GM13976 (cell line): ENCODE measurements at regions not wholly inside any gene's neighbourhood (a gene's known extent, or its start where the extent isn't known, plus 50 kb on each side); places are given as distances from the start of the nearest gene placed in this dataset.

Experiments used
- DNase-seq: peaks from one replicate; pipeline ENCODE4 v3.0.0; 2012; ENCODE audit warnings: low spot score
- CTCF ChIP-seq: IDR thresholded peaks from 2 replicates; pipeline ENCODE4 v1.5.1; 2012; ENCODE audit warnings: borderline replicate concordance, mild to moderate bottlenecking; ENCODE audit not compliant: insufficient read depth; ENCODE audit errors: extremely low read depth, missing control alignments, control extremely low read depth
- in situ Hi-C: fragments of 300-500 bp; cut with MboI; formaldehyde crosslinking; loops from one replicate; pipeline ENCODE4 v1.12.0; 2022; ENCODE audit warnings: low sequenced_read_pairs, mixed read lengths, inconsistent platforms; ENCODE audit not compliant: unreplicated experiment

- in situ Hi-C loops: loop anchor here (25.0 kb wide), 1 partner anchor 1099 kb away; no protein-coding TSS in a partner anchor
These were observed 69.5 kb upstream of the C1GALT1 start for GRCh38 chr7:7112868-7113267.

GRCh38 chr7:7114575-7115291, 67.6 kb upstream of the C1GALT1 start:
- in situ Hi-C loops: loop anchor here (25.0 kb wide), 1 partner anchor 1098 kb away; no protein-coding TSS in a partner anchor
- no peak for DNase-seq
- TF ChIP-seq CTCF: no peak

More at GRCh38 chr7:7112868-7113267, 69.5 kb upstream of the C1GALT1 start:
- DNase-seq: no peak
- TF ChIP-seq CTCF: no peak

GRCh38 chr7:7117935-7118586, 64.3 kb upstream of the C1GALT1 start:
- in situ Hi-C loops: loop anchor here (25.0 kb wide), 1 partner anchor 1094 kb away; no protein-coding TSS in a partner anchor
- no peak for DNase-seq
- no peak for TF ChIP-seq CTCF

- no peak for DNase-seq
- no peak for TF ChIP-seq CTCF
- in situ Hi-C loops: loop anchor here (25.0 kb wide), 1 partner anchor 1093 kb away; no protein-coding TSS in a partner anchor
These were observed 63.5 kb upstream of the C1GALT1 start for GRCh38 chr7:7118822-7119221.

GRCh38 chr7:7119729-7120128, 62.6 kb upstream of the C1GALT1 start:
- DNase-seq: no peak
- in situ Hi-C loops: loop anchor here (25.0 kb wide), 1 partner anchor 1093 kb away; no protein-coding TSS in a partner anchor
- TF ChIP-seq CTCF: no peak

GRCh38 chr7:7122033-7122478, 60.3 kb upstream of the C1GALT1 start:
- no peak for TF ChIP-seq CTCF
- in situ Hi-C loops: loop anchor here (25.0 kb wide), 1 partner anchor 1090 kb away; no protein-coding TSS in a partner anchor
- no peak for DNase-seq
